H1 (cell line): ENCODE measurements at regions not wholly inside any gene's neighbourhood (a gene's known extent, or its start where the extent isn't known, plus 50 kb on each side); places are given as distances from the start of the nearest gene placed in this dataset.

ENCODE experiments used
- BCL11A ChIP-seq, 2 experiments: IDR thresholded peaks; one replicate each; pipeline ENCODE4 v1.6.1; 2011; ENCODE audit warnings: low read depth in 2 of 2, low read length in 2 of 2, mild to moderate bottlenecking in 2 of 2
- FOSL1 ChIP-seq: IDR thresholded peaks from 2 replicates; pipeline ENCODE4 v1.6.1; 2011; ENCODE audit warnings: mild to moderate bottlenecking, low read depth, low read length, moderate library complexity; ENCODE audit not compliant: insufficient read depth
- SIRT6 ChIP-seq: IDR thresholded peaks from one replicate; pipeline ENCODE4 v1.7.1; 2012; ENCODE audit warnings: low read length, inconsistent platforms
- TF ChIP-seq, protein P1 (sequence below): fragments of 300-600 bp; sonication (generic); IDR thresholded peaks from 2 replicates; pipeline ENCODE4 v1.7.1; 2012; ENCODE audit warnings: low read length, moderate library complexity, mild to moderate bottlenecking, inconsistent platforms; ENCODE audit not compliant: insufficient replicate concordance

DNA sequence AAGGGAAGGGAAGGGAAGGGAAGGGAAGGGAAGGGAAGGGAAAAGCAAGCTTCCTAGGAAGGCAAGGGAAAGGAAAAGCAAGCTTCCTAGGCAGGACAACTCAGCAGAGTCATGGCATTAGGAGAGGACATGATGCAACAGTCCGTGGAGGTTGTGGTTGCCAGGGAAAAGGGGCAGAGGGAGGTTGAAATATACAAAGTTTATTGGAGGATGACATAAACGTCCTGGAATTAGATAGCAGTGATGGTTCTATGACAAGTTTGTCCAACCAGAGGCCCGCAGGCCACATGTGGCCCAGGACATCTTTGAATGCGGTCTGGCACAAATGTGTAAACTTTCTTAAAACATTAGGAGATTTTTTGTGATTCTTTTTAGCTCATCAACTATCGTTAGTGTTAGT, 59.8 kb upstream of the OPN4 start (continued):
- TF ChIP-seq, protein P1, sequence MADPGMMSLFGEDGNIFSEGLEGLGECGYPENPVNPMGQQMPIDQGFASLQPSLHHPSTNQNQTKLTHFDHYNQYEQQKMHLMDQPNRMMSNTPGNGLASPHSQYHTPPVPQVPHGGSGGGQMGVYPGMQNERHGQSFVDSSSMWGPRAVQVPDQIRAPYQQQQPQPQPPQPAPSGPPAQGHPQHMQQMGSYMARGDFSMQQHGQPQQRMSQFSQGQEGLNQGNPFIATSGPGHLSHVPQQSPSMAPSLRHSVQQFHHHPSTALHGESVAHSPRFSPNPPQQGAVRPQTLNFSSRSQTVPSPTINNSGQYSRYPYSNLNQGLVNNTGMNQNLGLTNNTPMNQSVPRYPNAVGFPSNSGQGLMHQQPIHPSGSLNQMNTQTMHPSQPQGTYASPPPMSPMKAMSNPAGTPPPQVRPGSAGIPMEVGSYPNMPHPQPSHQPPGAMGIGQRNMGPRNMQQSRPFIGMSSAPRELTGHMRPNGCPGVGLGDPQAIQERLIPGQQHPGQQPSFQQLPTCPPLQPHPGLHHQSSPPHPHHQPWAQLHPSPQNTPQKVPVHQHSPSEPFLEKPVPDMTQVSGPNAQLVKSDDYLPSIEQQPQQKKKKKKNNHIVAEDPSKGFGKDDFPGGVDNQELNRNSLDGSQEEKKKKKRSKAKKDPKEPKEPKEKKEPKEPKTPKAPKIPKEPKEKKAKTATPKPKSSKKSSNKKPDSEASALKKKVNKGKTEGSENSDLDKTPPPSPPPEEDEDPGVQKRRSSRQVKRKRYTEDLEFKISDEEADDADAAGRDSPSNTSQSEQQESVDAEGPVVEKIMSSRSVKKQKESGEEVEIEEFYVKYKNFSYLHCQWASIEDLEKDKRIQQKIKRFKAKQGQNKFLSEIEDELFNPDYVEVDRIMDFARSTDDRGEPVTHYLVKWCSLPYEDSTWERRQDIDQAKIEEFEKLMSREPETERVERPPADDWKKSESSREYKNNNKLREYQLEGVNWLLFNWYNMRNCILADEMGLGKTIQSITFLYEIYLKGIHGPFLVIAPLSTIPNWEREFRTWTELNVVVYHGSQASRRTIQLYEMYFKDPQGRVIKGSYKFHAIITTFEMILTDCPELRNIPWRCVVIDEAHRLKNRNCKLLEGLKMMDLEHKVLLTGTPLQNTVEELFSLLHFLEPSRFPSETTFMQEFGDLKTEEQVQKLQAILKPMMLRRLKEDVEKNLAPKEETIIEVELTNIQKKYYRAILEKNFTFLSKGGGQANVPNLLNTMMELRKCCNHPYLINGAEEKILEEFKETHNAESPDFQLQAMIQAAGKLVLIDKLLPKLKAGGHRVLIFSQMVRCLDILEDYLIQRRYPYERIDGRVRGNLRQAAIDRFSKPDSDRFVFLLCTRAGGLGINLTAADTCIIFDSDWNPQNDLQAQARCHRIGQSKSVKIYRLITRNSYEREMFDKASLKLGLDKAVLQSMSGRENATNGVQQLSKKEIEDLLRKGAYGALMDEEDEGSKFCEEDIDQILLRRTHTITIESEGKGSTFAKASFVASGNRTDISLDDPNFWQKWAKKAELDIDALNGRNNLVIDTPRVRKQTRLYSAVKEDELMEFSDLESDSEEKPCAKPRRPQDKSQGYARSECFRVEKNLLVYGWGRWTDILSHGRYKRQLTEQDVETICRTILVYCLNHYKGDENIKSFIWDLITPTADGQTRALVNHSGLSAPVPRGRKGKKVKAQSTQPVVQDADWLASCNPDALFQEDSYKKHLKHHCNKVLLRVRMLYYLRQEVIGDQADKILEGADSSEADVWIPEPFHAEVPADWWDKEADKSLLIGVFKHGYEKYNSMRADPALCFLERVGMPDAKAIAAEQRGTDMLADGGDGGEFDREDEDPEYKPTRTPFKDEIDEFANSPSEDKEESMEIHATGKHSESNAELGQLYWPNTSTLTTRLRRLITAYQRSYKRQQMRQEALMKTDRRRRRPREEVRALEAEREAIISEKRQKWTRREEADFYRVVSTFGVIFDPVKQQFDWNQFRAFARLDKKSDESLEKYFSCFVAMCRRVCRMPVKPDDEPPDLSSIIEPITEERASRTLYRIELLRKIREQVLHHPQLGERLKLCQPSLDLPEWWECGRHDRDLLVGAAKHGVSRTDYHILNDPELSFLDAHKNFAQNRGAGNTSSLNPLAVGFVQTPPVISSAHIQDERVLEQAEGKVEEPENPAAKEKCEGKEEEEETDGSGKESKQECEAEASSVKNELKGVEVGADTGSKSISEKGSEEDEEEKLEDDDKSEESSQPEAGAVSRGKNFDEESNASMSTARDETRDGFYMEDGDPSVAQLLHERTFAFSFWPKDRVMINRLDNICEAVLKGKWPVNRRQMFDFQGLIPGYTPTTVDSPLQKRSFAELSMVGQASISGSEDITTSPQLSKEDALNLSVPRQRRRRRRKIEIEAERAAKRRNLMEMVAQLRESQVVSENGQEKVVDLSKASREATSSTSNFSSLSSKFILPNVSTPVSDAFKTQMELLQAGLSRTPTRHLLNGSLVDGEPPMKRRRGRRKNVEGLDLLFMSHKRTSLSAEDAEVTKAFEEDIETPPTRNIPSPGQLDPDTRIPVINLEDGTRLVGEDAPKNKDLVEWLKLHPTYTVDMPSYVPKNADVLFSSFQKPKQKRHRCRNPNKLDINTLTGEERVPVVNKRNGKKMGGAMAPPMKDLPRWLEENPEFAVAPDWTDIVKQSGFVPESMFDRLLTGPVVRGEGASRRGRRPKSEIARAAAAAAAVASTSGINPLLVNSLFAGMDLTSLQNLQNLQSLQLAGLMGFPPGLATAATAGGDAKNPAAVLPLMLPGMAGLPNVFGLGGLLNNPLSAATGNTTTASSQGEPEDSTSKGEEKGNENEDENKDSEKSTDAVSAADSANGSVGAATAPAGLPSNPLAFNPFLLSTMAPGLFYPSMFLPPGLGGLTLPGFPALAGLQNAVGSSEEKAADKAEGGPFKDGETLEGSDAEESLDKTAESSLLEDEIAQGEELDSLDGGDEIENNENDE, result no peak
- TF ChIP-seq BCL11A (IDR thresholded peaks at IDR 0.05; ENCODE audit: low read depth in 2 of 2, low read length in 2 of 2) (no peak), SIRT6 (no peak), FOSL1 (no peak)
- TF ChIP-seq, all 59 proteins: peak for 0
